ENCODE measurements at regions not wholly inside any gene's neighbourhood (a gene's known extent, or its start where the extent isn't known, plus 50 kb on each side); places are given as distances from the start of the nearest gene placed in this dataset.
"Not testable (repeated sequence)": the region's sequence is repeated elsewhere in the genome, so short reads cannot be mapped to it uniquely, and the experiment has no call there.

GRCh38 chr9:106467113-106467864, 395.7 kb upstream of the ZNF462 start:
- DNase-seq: no peak

GRCh38 chr9:106467865-106468164, 395.2 kb upstream of the ZNF462 start:
- no peak for DNase-seq

- DNase-seq: no peak
Observed at GRCh38 chr9:106468431-106468830, 394.5 kb upstream of the ZNF462 start.

GRCh38 chr9:106478312-106478711, 384.7 kb upstream of the ZNF462 start:
- DNase-seq: no peak

GRCh38 chr9:106478727-106479126, 384.2 kb upstream of the ZNF462 start:
- no peak for DNase-seq

GRCh38 chr9:106479679-106480078, 383.3 kb upstream of the ZNF462 start:
- no peak for DNase-seq

GRCh38 chr9:106481013-106481609, 381.9 kb upstream of the ZNF462 start:
- no peak for DNase-seq

- DNase-seq: no peak
Observed at GRCh38 chr9:106482733-106483132, 380.2 kb upstream of the ZNF462 start.

- DNase-seq: no peak
Observed at GRCh38 chr9:106486685-106487084, 376.3 kb upstream of the ZNF462 start.

- no peak for DNase-seq
Observed at GRCh38 chr9:106487266-106487665, 375.7 kb upstream of the ZNF462 start.

- DNase-seq: not testable (repeated sequence)
Observed at GRCh38 chr9:106492126-106492525, 370.8 kb upstream of the ZNF462 start.

- no peak for DNase-seq
Observed at GRCh38 chr9:106500171-106500570, 362.8 kb upstream of the ZNF462 start.

- DNase-seq: not testable (repeated sequence)
Observed at GRCh38 chr9:106501210-106501609, 361.8 kb upstream of the ZNF462 start.

- DNase-seq: no peak
Observed at GRCh38 chr9:106502930-106503329, 360.0 kb upstream of the ZNF462 start.

- DNase-seq: no peak
Observed at GRCh38 chr9:106503759-106504158, 359.2 kb upstream of the ZNF462 start.

GRCh38 chr9:106526716-106527204, 336.2 kb upstream of the ZNF462 start:
- DNase-seq: no peak

GRCh38 chr9:106528158-106528557, 334.8 kb upstream of the ZNF462 start:
- no peak for DNase-seq

GRCh38 chr9:106529616-106530015, 333.4 kb upstream of the ZNF462 start:
- DNase-seq: no peak

GRCh38 chr9:106531491-106531890, 331.5 kb upstream of the ZNF462 start:
- DNase-seq: no peak

GRCh38 chr9:106532306-106533015, 330.5 kb upstream of the ZNF462 start:
- no peak for DNase-seq

- DNase-seq: no peak
Observed at GRCh38 chr9:106534800-106535199, 328.2 kb upstream of the ZNF462 start.

- DNase-seq: no peak
Observed at GRCh38 chr9:106535439-106535838, 327.5 kb upstream of the ZNF462 start.

GRCh38 chr9:106557996-106558667, 304.8 kb upstream of the ZNF462 start:
- DNase-seq: no peak

- DNase-seq: no peak
Observed at GRCh38 chr9:106560540-106560939, 302.4 kb upstream of the ZNF462 start.
